Neural crest cell (in vitro differentiated cells): ENCODE measurements at regions not wholly inside any gene's neighbourhood (a gene's known extent, or its start where the extent isn't known, plus 50 kb on each side); places are given as distances from the start of the nearest gene placed in this dataset.

Experiments used
- DNase-seq: peaks from one replicate; pipeline ENCODE4 v3.0.0; 2021; ENCODE audit warnings: low read depth, mixed read lengths, low spot score
- H3K27ac Mint-ChIP-seq: one replicate; pipeline ENCODE4 v1.8.0; 2021; ENCODE audit warnings: mild to moderate bottlenecking, mixed read lengths; ENCODE audit not compliant: unreplicated experiment
- H3K27me3 Mint-ChIP-seq: 2 replicates; pipeline ENCODE4 v1.8.0; 2021; ENCODE audit warnings: low read depth, mild to moderate bottlenecking, mixed read lengths
- H3K36me3 Mint-ChIP-seq: 2 replicates; pipeline ENCODE4 v1.8.0; 2021; ENCODE audit warnings: low read depth, mild to moderate bottlenecking, mixed read lengths
- H3K4me1 Mint-ChIP-seq: 2 replicates; pipeline ENCODE4 v1.8.0; 2021; ENCODE audit warnings: mixed read lengths
- H3K4me3 Mint-ChIP-seq: one replicate; pipeline ENCODE4 v1.8.0; 2021; ENCODE audit warnings: mild to moderate bottlenecking, mixed read lengths
- H3K9me3 Mint-ChIP-seq: 2 replicates; pipeline ENCODE4 v1.8.0; 2021; ENCODE audit warnings: mixed read lengths
- TF ChIP-seq, protein P1 (sequence below): fragments of 200-600 bp; sonication (generic); conservative IDR thresholded peaks from 2 replicates; pipeline ENCODE4 v1.5.0; 2021; ENCODE audit warnings: antibody characterized with exemption, mild to moderate bottlenecking

GRCh38 chr1:106038260-106038659 is 1018.2 kb upstream of the PRMT6 start:
- peaks cover 3% of the 10 kb centered on the region for H3K36me3 Mint-ChIP-seq
- TF ChIP-seq, protein P1, sequence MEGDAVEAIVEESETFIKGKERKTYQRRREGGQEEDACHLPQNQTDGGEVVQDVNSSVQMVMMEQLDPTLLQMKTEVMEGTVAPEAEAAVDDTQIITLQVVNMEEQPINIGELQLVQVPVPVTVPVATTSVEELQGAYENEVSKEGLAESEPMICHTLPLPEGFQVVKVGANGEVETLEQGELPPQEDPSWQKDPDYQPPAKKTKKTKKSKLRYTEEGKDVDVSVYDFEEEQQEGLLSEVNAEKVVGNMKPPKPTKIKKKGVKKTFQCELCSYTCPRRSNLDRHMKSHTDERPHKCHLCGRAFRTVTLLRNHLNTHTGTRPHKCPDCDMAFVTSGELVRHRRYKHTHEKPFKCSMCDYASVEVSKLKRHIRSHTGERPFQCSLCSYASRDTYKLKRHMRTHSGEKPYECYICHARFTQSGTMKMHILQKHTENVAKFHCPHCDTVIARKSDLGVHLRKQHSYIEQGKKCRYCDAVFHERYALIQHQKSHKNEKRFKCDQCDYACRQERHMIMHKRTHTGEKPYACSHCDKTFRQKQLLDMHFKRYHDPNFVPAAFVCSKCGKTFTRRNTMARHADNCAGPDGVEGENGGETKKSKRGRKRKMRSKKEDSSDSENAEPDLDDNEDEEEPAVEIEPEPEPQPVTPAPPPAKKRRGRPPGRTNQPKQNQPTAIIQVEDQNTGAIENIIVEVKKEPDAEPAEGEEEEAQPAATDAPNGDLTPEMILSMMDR = no peak
- H3K27me3 Mint-ChIP-seq = no peaks in the 10 kb centered on the region

DNA sequence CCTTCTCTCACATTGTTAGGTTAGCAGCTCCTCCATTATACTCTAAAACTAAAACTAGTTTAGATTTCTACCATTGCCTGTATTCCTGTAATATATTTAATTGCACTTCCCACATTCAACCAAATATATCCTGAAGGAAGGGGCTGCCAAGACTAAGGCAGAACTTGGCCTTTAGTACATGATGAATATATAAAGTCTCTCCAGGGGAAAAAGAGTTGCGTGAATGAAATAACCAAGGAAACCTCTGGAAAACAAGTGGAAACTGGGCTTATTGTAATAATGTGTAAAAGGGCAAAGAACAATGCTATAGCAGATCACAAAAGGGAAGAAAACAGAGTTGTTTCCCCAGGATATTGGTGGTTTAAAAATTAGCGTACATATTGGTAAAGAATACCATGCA is 1012.5 kb upstream of the PRMT6 start:
- TF ChIP-seq, protein P1 = no peak
- Mint-ChIP-seq H3K4me3 (no peak overlapping the region), H3K27ac (no peak overlapping the region), H3K36me3 (peaks cover 3% of the 10 kb centered on the region), H3K4me1 (peaks cover 4% of the 10 kb centered on the region), H3K27me3 (no peaks in the 10 kb centered on the region), H3K9me3 (peaks cover 16% of the 10 kb centered on the region)
- DNase-seq = no peak

More at GRCh38 chr1:106038260-106038659, 1018.2 kb upstream of the PRMT6 start:
- H3K9me3 Mint-ChIP-seq = peaks cover 20% of the 10 kb centered on the region
- H3K4me1 Mint-ChIP-seq = peaks cover 14% of the 10 kb centered on the region
- H3K4me3 Mint-ChIP-seq = no peak overlapping the region
- H3K27ac Mint-ChIP-seq = no peak overlapping the region
- no peak for DNase-seq

GRCh38 chr1:106047210-106047609 is 1009.3 kb upstream of the PRMT6 start:
- H3K36me3 Mint-ChIP-seq = no peaks in the 10 kb centered on the region

DNA sequence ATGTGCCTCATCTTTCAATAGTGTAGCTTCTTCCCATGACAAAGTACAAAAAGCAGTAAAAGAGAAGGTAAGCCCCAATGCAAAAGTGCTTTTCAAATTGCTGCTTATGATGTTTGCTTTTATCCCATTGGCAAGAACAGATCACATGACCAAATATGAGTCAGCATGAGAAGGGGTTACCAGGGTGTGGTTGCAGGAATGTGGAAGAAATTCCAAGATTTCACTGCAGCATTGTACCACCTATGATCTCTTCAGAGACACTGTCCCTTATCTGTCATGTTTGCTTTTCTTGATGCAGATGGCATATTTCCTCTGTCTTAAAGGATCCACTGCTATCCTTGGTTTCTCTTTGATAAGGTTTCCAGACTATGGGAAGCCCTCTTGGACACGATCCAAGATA is 1006.9 kb upstream of the PRMT6 start:
- H3K36me3 Mint-ChIP-seq = no peaks in the 10 kb centered on the region
- no peak overlapping the region for H3K27ac Mint-ChIP-seq
- TF ChIP-seq, protein P1 = no peak
- no peaks in the 10 kb centered on the region for H3K27me3 Mint-ChIP-seq
- no peak overlapping the region for H3K4me3 Mint-ChIP-seq
- no peaks in the 10 kb centered on the region for H3K4me1 Mint-ChIP-seq
- no peak for DNase-seq
- no peaks in the 10 kb centered on the region for H3K9me3 Mint-ChIP-seq

More at GRCh38 chr1:106047210-106047609, 1009.3 kb upstream of the PRMT6 start:
- Mint-ChIP-seq H3K9me3 (peaks cover 9% of the 10 kb centered on the region), H3K4me1 (no peaks in the 10 kb centered on the region), H3K27ac (no peak overlapping the region), H3K4me3 (no peak overlapping the region), H3K27me3 (no peaks in the 10 kb centered on the region)
- TF ChIP-seq, protein P1 = no peak
- DNase-seq = no peak

DNA sequence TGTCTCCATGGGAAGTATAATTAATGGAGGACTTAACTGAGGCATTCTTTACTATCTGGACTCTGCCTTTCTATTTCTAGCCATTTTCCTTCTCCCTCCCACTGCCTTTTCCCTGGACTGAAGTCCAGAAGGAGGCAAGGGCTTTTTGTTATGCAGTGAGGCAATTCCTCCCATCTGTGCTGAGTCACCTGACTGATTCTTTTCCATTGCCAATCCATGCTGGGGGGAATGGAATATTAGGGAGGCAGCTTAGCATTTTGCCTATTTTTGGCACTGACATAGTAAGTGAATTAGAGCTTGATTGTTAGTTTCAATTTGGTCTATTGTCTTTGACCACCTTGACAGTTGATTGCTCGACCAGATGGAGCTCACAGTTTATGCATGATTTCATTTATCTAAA is 1000.6 kb upstream of the PRMT6 start:
- TF ChIP-seq, protein P1 = no peak
- Mint-ChIP-seq H3K4me1 (no peaks in the 10 kb centered on the region), H3K9me3 (no peaks in the 10 kb centered on the region), H3K27ac (no peak overlapping the region), H3K36me3 (no peaks in the 10 kb centered on the region), H3K4me3 (no peak overlapping the region), H3K27me3 (no peaks in the 10 kb centered on the region)
- DNase-seq = no peak
